OCI-LY7 (cell line): ENCODE measurements at regions not wholly inside any gene's neighbourhood (a gene's known extent, or its start where the extent isn't known, plus 50 kb on each side); places are given as distances from the start of the nearest gene placed in this dataset.

Experiments used
- BruUV-seq: library from RNA; stranded (reverse); fragments of 400-500 nt; replicated peaks from 2 replicates; lab custom pipeline; 2021; lab: Mats Ljungman, UMichigan
- CTCF ChIA-PET: fragments of 300-600 bp; sonication (Branson Sonifier 250); formaldehyde crosslinking; loops from one replicate; lab custom pipeline; 2022; ENCODE audit warnings: antibody characterized with exemption; ENCODE audit not compliant: unreplicated experiment; lab: Charles Lee
- POLR2A ChIA-PET: fragments of 300-600 bp; sonication (Branson Sonifier 250); formaldehyde crosslinking; loops from one replicate; lab custom pipeline; 2022; ENCODE audit warnings: antibody characterized with exemption; lab: Charles Lee
- DNase-seq: peaks from one replicate; pipeline ENCODE4 v3.0.0-alpha.2; 2015; ENCODE audit warnings: low spot score
- H2AFZ ChIP-seq: fragments of 200-600 bp; sonication (generic), shearing (Covaris generic); 2 replicates; pipeline ENCODE4 v1.6.1; 2014; ENCODE audit warnings: mild to moderate bottlenecking, antibody characterized with exemption, low read length, moderate library complexity
- H3K27ac ChIP-seq: fragments of 200-600 bp; sonication (generic); 2 replicates; pipeline ENCODE4 v1.5.1; 2014; ENCODE audit warnings: mixed run types, low read depth, mild to moderate bottlenecking, moderate library complexity, low read length, inconsistent platforms; ENCODE audit not compliant: poor library complexity, severe bottlenecking
- H3K36me3 ChIP-seq: fragments of 200-600 bp; sonication (generic); 2 replicates; pipeline ENCODE4 v1.6.1; 2014; ENCODE audit warnings: mild to moderate bottlenecking, antibody characterized with exemption, low read length, moderate library complexity, mixed read lengths; ENCODE audit not compliant: insufficient read depth
- H3K4me1 ChIP-seq: fragments of 200-600 bp; sonication (generic); 2 replicates; pipeline ENCODE4 v1.5.1; 2014; ENCODE audit warnings: mild to moderate bottlenecking, low read length; ENCODE audit not compliant: insufficient read depth, poor library complexity, severe bottlenecking
- H3K4me2 ChIP-seq: fragments of 200-600 bp; sonication (generic); 2 replicates; pipeline ENCODE4 v1.6.1; 2014; ENCODE audit warnings: mild to moderate bottlenecking, low read length
- H3K4me3 ChIP-seq: fragments of 200-600 bp; sonication (generic); 2 replicates; pipeline ENCODE4 v1.5.1; 2014; ENCODE audit warnings: mild to moderate bottlenecking, low read depth, low read length; ENCODE audit not compliant: poor library complexity, severe bottlenecking
- H3K79me2 ChIP-seq: fragments of 200-600 bp; sonication (generic); 2 replicates; pipeline ENCODE4 v1.6.1; 2016; ENCODE audit warnings: low read depth, mild to moderate bottlenecking, low read length, moderate library complexity, mixed read lengths; ENCODE audit not compliant: insufficient read depth
- H3K9me2 ChIP-seq: fragments of 200-600 bp; sonication (generic); 2 replicates; pipeline ENCODE4 v1.6.1; 2016; ENCODE audit warnings: mild to moderate bottlenecking, low read length, mixed read lengths; ENCODE audit not compliant: insufficient read depth
- H3K9me3 ChIP-seq: fragments of 200-600 bp; sonication (generic); 2 replicates; pipeline ENCODE4 v1.6.1; 2014; ENCODE audit warnings: mild to moderate bottlenecking, mixed run types, low read length, mixed read lengths
- H4K20me1 ChIP-seq: fragments of 200-600 bp; sonication (generic); 2 replicates; pipeline ENCODE4 v1.6.1; 2014; ENCODE audit warnings: mild to moderate bottlenecking, antibody characterized with exemption, low read length, moderate library complexity, mixed read lengths; ENCODE audit not compliant: insufficient read depth
- EZH2phosphoT487 ChIP-seq: fragments of 200-600 bp; sonication (generic); IDR thresholded peaks from 2 replicates; pipeline ENCODE4 v1.6.1; 2018; ENCODE audit warnings: low read depth, borderline replicate concordance, mild to moderate bottlenecking, mixed run types, antibody characterized with exemption, low read length, moderate library complexity, mixed read lengths
- intact Hi-C: fragments of 100-400 bp; cut with micrococcal nuclease; formaldehyde crosslinking; loops from one replicate; pipeline ENCODE4 v1.10.0; 2022; ENCODE audit not compliant: unreplicated experiment
- TF ChIP-seq, protein P1 (sequence below): fragments of 200-600 bp; sonication (generic); conservative IDR thresholded peaks from 2 replicates; pipeline ENCODE4 v1.5.1; 2014; ENCODE audit warnings: mild to moderate bottlenecking, antibody characterized with exemption, low read length, moderate library complexity, mixed read lengths

DNA sequence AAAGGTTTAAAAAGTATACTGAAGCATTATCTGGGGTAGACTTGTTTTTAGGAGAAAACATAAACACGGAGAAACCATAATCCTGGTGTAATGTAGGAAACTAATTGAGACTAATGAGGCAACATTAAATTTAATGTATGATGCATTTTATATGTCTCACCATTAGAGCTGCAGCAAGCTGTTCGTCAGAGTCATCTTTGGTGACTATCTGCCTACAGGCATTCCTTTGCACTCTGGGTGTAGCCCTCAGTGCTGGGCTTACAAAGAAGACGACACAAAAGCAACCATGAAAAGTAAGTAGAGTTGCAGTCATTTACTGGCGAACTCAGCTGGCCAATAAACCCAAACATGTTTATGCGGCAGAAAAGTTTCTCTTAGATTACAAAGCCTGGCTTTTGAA, 415.3 kb upstream of the ZEB2 start:
- Histone ChIP-seq H3K27ac (no peak overlapping the region), H3K9me3 (no peaks in the 10 kb centered on the region), H3K4me3 (no peak overlapping the region), H3K36me3 (no peaks in the 10 kb centered on the region), H3K79me2 (no peaks in the 10 kb centered on the region), H3K9me2 (no peaks in the 10 kb centered on the region), H4K20me1 (no peaks in the 10 kb centered on the region), H3K4me2 (no peak overlapping the region), H3K4me1 (no peaks in the 10 kb centered on the region), H2AFZ (no peak overlapping the region)
- intact Hi-C loops: no loop called here
- CTCF ChIA-PET: no interaction called here
- TF ChIP-seq, protein P1, sequence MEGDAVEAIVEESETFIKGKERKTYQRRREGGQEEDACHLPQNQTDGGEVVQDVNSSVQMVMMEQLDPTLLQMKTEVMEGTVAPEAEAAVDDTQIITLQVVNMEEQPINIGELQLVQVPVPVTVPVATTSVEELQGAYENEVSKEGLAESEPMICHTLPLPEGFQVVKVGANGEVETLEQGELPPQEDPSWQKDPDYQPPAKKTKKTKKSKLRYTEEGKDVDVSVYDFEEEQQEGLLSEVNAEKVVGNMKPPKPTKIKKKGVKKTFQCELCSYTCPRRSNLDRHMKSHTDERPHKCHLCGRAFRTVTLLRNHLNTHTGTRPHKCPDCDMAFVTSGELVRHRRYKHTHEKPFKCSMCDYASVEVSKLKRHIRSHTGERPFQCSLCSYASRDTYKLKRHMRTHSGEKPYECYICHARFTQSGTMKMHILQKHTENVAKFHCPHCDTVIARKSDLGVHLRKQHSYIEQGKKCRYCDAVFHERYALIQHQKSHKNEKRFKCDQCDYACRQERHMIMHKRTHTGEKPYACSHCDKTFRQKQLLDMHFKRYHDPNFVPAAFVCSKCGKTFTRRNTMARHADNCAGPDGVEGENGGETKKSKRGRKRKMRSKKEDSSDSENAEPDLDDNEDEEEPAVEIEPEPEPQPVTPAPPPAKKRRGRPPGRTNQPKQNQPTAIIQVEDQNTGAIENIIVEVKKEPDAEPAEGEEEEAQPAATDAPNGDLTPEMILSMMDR: no peak
- TF ChIP-seq EZH2phosphoT487: no peak
- BruUV-seq: no TSS peak
- POLR2A ChIA-PET: no interaction called here
- no peak for DNase-seq

DNA sequence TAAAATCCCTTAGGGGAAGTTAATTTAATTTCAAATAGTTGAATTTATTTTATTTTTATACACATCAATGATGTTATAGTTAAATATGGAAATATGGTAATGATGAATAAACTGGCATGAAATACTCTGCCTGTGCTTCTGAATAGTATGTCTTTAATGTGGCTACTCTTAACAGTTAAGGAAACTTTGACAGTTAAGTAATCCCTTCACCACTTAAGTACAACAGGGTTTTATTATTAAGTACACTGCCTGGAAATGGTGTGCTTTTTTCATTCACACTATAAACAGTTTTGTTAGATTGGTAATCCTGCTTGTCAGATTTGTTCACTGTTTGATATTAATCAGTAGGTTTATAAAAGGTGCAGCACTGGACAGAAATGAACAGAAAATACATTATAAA, 412.0 kb upstream of the ZEB2 start:
- intact Hi-C loops: no loop called here
- Histone ChIP-seq H3K36me3 (no peaks in the 10 kb centered on the region), H3K9me3 (no peaks in the 10 kb centered on the region), H3K79me2 (no peaks in the 10 kb centered on the region), H2AFZ (no peak overlapping the region), H3K9me2 (no peaks in the 10 kb centered on the region), H4K20me1 (no peaks in the 10 kb centered on the region), H3K27ac (no peak overlapping the region), H3K4me1 (no peaks in the 10 kb centered on the region), H3K4me3 (no peak overlapping the region), H3K4me2 (no peak overlapping the region)
- CTCF ChIA-PET: no interaction called here
- no TSS peak for BruUV-seq
- POLR2A ChIA-PET: interaction anchor here (0.7 kb wide), 1 partner anchor 463 kb away, joined by 3 read pairs; no protein-coding TSS in a partner anchor
- TF ChIP-seq, protein P1: no peak
- no peak for TF ChIP-seq EZH2phosphoT487
- no peak for DNase-seq

DNA sequence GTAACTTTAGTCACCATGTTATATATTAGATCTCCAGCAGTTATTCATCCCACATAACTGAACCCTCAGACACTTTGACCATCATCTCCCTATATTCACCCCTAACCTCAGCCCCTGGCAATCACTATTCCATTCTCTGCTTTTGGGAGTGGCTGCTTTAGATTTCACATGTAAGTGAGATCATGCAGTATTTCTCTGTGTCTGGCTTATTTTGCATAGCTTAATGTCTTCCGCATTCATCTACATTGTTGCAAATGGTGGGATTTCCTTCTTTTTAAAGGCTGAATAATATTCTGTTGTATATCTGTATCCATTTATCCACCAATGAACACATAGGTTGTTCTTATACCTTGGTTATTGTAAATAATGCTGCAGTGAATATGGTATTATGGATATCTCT, 411.6 kb upstream of the ZEB2 start:
- ChIA-PET CTCF (no interaction called here), POLR2A (interaction anchor here (0.5 to 1.0 kb wide), 3 partner anchors 10 to 958 kb away, joined by 3 to 4 read pairs (median 3); no protein-coding TSS in a partner anchor)
- H3K79me2 ChIP-seq: no peaks in the 10 kb centered on the region
- DNase-seq: no peak
- H3K4me3 ChIP-seq: no peak overlapping the region
- H3K4me2 ChIP-seq: no peak overlapping the region
- no peaks in the 10 kb centered on the region for H3K4me1 ChIP-seq
- no peaks in the 10 kb centered on the region for H4K20me1 ChIP-seq
- H3K36me3 ChIP-seq: no peaks in the 10 kb centered on the region
- intact Hi-C loops: no loop called here
- BruUV-seq: no TSS peak
- H3K9me3 ChIP-seq: no peaks in the 10 kb centered on the region
- no peak for TF ChIP-seq EZH2phosphoT487
- TF ChIP-seq, protein P1: no peak
- H2AFZ ChIP-seq: no peak overlapping the region
- H3K27ac ChIP-seq: no peak overlapping the region
- no peaks in the 10 kb centered on the region for H3K9me2 ChIP-seq
